GM12891 (cell line): ENCODE measurements at regions not wholly inside any gene's neighbourhood (a gene's known extent, or its start where the extent isn't known, plus 50 kb on each side); places are given as distances from the start of the nearest gene placed in this dataset.

ENCODE experiments used
- POLR2A ChIP-seq: IDR thresholded peaks from 2 replicates; pipeline ENCODE4 v1.6.1; 2011; ENCODE audit warnings: low read depth, low read length, control low read depth
- POLR2AphosphoS5 ChIP-seq: IDR thresholded peaks from 2 replicates; pipeline ENCODE4 v1.6.1; 2011; ENCODE audit warnings: low read depth, low read length, control low read depth
- TAF1 ChIP-seq: IDR thresholded peaks from 2 replicates; pipeline ENCODE4 v1.6.1; 2011; ENCODE audit warnings: low read depth, low read length, control low read depth

DNA sequence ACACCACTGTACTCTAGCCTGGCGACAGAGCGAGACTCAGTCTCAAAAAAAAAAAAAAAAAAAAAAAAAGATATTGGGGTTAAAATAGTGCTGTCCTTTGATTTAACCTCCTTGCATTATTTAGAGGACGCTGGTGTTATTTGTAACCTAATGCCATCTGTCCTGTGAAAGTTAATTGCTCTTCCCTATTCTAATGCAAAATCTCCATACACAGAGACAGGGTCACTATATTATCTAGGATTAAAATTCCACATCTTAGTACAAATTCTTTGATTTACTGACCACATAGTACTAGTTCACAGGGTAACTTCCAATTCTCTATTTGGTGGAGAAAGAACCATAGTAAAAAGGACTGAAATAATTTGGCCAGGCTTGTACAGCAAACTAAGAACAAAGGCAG, 184.2 kb upstream of the STEAP4 start:
- TF ChIP-seq TAF1, result no peak
- TF ChIP-seq POLR2A, result no peak
- TF ChIP-seq POLR2AphosphoS5, result no peak
